H54 (cell line): ENCODE measurements at regions not wholly inside any gene's neighbourhood (a gene's known extent, or its start where the extent isn't known, plus 50 kb on each side); places are given as distances from the start of the nearest gene placed in this dataset.

Experiments used
- DNase-seq: peaks from one replicate; pipeline ENCODE4 v3.0.0; 2011; ENCODE audit warnings: low spot score, mixed read lengths; ENCODE audit not compliant: insufficient read length
- FAIRE-seq: peaks from 3 replicates; lab custom pipeline; 2011; peaks lifted over from hg19 to GRCh38; lab: Jason Lieb, UNC
- POLR2A ChIP-seq: IDR thresholded peaks from 2 replicates; pipeline ENCODE4 v1.6.1; 2011; ENCODE audit warnings: low read depth, mild to moderate bottlenecking, low read length

GRCh38 chr11:8831861-8832260 lies 79.1 kb upstream of the AKIP1 start:
- no peak for TF ChIP-seq POLR2A
- no peak for FAIRE-seq
- DNase-seq, result no peak

- FAIRE-seq (no peak), DNase-seq (peak; percentile 71)
- TF ChIP-seq POLR2A, result 0 out of 2 replicates have a peak, but pooled peaks have one; percentile 6
Measured at GRCh38 chr11:8832571-8833260, 78.3 kb upstream of the AKIP1 start.

DNA sequence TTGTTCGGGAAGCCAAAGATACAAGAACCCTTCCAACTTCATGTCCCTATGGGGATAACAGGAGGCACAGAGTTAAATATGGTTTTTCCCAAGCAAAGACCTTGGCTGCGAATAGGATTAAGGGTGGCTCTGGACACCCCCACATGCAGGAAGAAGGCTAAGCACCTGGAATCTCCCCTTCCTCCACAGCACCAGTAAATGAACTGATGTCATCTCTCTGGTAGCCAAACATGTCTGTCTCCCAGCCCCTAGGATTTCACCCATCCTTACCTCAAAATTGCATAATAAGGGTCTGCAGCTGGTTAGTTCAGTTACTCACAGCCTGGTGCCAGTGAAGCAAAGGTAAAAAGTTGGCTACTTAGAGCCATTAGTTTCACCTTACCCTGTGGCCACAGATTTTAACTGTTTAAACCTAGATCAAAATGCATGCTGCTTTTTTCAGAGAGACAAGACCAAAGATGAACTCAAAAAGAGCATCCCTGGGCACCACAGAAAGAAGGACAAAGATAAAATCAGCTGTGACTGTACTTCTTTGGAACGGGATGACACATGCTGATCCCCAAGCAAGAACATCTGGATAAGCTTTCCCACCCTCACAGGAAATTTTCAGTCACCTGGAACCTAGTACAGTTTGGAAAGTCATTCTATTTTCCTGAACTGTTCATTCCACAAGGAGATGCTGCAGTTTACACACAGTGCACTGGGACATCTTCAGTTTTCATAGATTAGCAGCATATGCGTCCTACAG lies 77.2 kb upstream of the AKIP1 start:
- FAIRE-seq, result no peak
- TF ChIP-seq POLR2A, result no peak
- no peak for DNase-seq

DNA sequence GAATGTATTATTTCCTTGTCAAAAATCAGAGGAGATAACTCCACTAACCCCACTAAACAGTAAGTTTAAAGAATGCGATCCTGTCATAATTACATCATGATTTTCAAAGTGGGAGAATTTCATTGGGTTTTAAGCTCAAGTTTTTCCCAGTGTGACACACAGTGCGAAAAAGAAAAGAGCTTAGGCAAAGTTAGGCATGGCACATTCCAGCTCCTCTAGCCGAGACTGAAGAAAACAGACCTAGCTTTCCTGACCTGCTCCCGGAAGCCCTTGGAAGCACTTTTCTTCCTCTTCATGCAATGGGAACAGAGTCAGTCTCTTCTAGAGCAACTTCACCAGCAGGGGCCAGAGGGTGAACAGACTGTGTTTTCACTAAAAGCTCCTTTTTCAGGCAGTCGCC lies 76.6 kb upstream of the AKIP1 start:
- no peak for FAIRE-seq
- no peak for DNase-seq
- TF ChIP-seq POLR2A, result no peak

- no peak for TF ChIP-seq POLR2A
- DNase-seq (no peak), FAIRE-seq (no peak)
Measured at GRCh38 chr11:8838248-8838647, 72.7 kb upstream of the AKIP1 start.

GRCh38 chr11:8839306-8839956 lies 71.6 kb upstream of the AKIP1 start:
- FAIRE-seq, result no peak
- no peak for DNase-seq
- no peak for TF ChIP-seq POLR2A

DNA sequence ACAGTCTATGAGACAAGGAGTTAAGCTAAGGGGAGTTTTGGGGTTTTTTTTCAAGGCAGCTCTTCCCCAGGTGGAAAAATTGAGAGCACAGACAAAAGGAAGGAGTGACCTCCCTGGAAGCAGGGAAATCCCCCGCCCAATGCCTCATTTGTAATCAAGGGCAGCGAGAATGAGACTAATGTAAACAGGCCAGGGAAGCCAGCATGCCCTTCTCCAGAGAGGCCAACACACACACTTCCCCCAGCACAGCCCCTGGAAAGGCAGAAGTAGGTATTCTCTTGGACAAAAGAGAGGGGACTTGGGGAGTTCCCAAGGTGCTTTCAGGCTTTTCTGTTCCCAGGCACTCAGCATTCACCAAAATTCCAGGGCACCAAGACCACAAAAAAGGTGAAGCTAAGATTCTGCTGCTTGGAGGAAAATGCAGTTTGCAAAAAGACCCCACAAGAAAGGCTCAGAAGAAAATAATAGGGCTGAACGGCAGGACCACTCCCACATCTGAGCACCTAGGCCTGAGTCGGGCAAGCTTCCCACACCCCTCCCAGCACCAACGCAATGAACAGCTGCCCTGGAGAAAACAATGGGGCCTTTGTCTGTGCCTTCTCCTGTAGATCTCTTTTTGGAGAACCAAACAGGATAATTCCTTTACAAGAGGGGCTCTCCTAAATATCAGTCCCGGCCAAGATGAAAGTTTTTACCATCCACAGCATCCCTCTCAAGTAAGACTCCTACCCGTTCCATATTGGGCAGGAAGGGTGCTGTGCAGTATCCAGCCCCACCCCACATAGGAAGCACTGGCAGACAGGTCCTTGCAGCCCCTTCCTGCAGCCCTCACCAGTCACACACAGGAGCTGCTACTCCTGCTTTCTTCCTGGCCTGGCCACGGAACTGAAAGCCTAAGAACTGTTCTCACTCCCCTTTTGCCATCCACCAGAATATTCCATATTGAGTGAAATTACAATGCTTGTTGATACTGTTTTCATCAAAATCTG lies 70.7 kb upstream of the AKIP1 start:
- DNase-seq (no peak), FAIRE-seq (peak; percentile 33)
- no peak for TF ChIP-seq POLR2A

GRCh38 chr11:8841899-8842298 lies 69.1 kb upstream of the AKIP1 start:
- FAIRE-seq (no peak), DNase-seq (no peak)
- TF ChIP-seq POLR2A, result no peak

DNA sequence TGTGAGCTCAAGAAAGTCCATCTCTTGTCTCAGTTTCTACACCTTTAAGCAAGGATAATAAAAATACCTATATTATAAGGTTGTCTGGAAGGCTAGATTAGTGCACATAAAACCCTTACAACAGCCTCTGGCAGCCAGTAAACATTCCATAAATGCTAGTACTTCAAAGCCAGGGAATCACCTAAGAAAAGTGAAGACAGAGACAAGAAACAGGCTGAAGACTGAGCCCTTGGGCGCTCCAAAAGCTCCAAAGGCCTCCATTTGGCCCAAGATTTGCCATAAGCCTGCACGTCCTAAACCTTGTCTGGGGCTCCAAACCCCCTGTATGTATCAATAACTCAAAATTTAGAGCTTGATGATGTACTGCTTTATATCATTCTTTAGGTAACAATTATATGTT lies 52.2 kb upstream of the AKIP1 start:
- TF ChIP-seq POLR2A, result no peak
- DNase-seq, result no peak
- FAIRE-seq, result no peak
